ENCODE measurements at regions not wholly inside any gene's neighbourhood (a gene's known extent, or its start where the extent isn't known, plus 50 kb on each side); places are given as distances from the start of the nearest gene placed in this dataset.

- no peak for DNase-seq
- H3K4me3 ChIP-seq, result no peak overlapping the region
- H3K27ac ChIP-seq, result no peak overlapping the region
- peak in 1 of 2 donors; percentile 29 for ATAC-seq
- no peaks in the 10 kb centered on the region for H3K36me3 ChIP-seq
- no peaks in the 10 kb centered on the region for H3K9me3 ChIP-seq
- H3K4me1 ChIP-seq, result no peaks in the 10 kb centered on the region
- intact Hi-C loops (cut with DNase I), result no loop called here
- H3K27me3 ChIP-seq (ENCODE audit: low read depth), result no peaks in the 10 kb centered on the region
- no peak for TF ChIP-seq CTCF (IDR thresholded peaks at IDR 0.05)
Measured at GRCh38 chr9:108703429-108703828, 152.4 kb downstream of the ACTL7B start.

- DNase-seq (no peak), ATAC-seq (no peak)
- H3K27ac ChIP-seq, result no peak overlapping the region
- H3K4me3 ChIP-seq, result no peak overlapping the region
- no peak for TF ChIP-seq CTCF (IDR thresholded peaks at IDR 0.05)
- H3K9me3 ChIP-seq, result no peaks in the 10 kb centered on the region
- H3K4me1 ChIP-seq, result no peaks in the 10 kb centered on the region
- H3K27me3 ChIP-seq (ENCODE audit: low read depth), result no peaks in the 10 kb centered on the region
- no peaks in the 10 kb centered on the region for H3K36me3 ChIP-seq
- intact Hi-C loops (cut with DNase I), result no loop called here
Measured at GRCh38 chr9:108702681-108703080, 153.1 kb downstream of the ACTL7B start.

GRCh38 chr9:108698801-108699200 lies 157.0 kb downstream of the ACTL7B start:
- Histone ChIP-seq H3K4me1 (no peaks in the 10 kb centered on the region), H3K27me3 (ENCODE audit: low read depth) (no peaks in the 10 kb centered on the region), H3K9me3 (peaks cover 4% of the 10 kb centered on the region), H3K36me3 (no peaks in the 10 kb centered on the region), H3K27ac (no peak overlapping the region), H3K4me3 (no peak overlapping the region)
- no peak for TF ChIP-seq CTCF (IDR thresholded peaks at IDR 0.05)
- intact Hi-C loops (cut with DNase I), result no loop called here
- ATAC-seq (no peak), DNase-seq (no peak)

GRCh38 chr9:108698231-108698630 lies 157.6 kb downstream of the ACTL7B start:
- H3K4me1 ChIP-seq, result no peaks in the 10 kb centered on the region
- H3K9me3 ChIP-seq, result peaks cover 4% of the 10 kb centered on the region
- H3K36me3 ChIP-seq, result no peaks in the 10 kb centered on the region
- H3K4me3 ChIP-seq, result no peak overlapping the region
- TF ChIP-seq CTCF (IDR thresholded peaks at IDR 0.05), result no peak
- no peak for ATAC-seq
- DNase-seq, result no peak
- intact Hi-C loops (cut with DNase I), result no loop called here
- H3K27ac ChIP-seq, result no peak overlapping the region
- no peaks in the 10 kb centered on the region for H3K27me3 ChIP-seq (ENCODE audit: low read depth)

GRCh38 chr9:108696156-108696555 lies 159.6 kb downstream of the ACTL7B start:
- no peaks in the 10 kb centered on the region for H3K36me3 ChIP-seq
- no peaks in the 10 kb centered on the region for H3K4me1 ChIP-seq
- DNase-seq (no peak), ATAC-seq (no peak)
- H3K27ac ChIP-seq, result no peak overlapping the region
- no peak overlapping the region for H3K4me3 ChIP-seq
- H3K9me3 ChIP-seq, result peaks cover 4% of the 10 kb centered on the region
- intact Hi-C loops (cut with DNase I), result no loop called here
- no peak for TF ChIP-seq CTCF (IDR thresholded peaks at IDR 0.05)
- H3K27me3 ChIP-seq (ENCODE audit: low read depth), result no peaks in the 10 kb centered on the region

- H3K27ac ChIP-seq, result no peak overlapping the region
- H3K4me1 ChIP-seq, result no peaks in the 10 kb centered on the region
- no peak overlapping the region for H3K4me3 ChIP-seq
- no peaks in the 10 kb centered on the region for H3K27me3 ChIP-seq (ENCODE audit: low read depth)
- no peak for DNase-seq
- ATAC-seq, result no peak
- TF ChIP-seq CTCF (IDR thresholded peaks at IDR 0.05), result no peak
- H3K36me3 ChIP-seq, result no peaks in the 10 kb centered on the region
- peaks cover 4% of the 10 kb centered on the region for H3K9me3 ChIP-seq
- intact Hi-C loops (cut with DNase I), result no loop called here
Measured at GRCh38 chr9:108694170-108694569, 161.6 kb downstream of the ACTL7B start.

Measured in lower lobe of right lung (tissue), 2 donors.